GM19467 (cell line): ENCODE measurements at regions not wholly inside any gene's neighbourhood (a gene's known extent, or its start where the extent isn't known, plus 50 kb on each side); places are given as distances from the start of the nearest gene placed in this dataset.
"Not testable (repeated sequence)": the region's sequence is repeated elsewhere in the genome, so short reads cannot be mapped to it uniquely, and the experiment has no call there.

ENCODE experiments used
- ATAC-seq: cut with Tn5 transposase; IDR thresholded peaks from one replicate; pipeline ENCODE4 v1.9.1; 2021; ENCODE audit warnings: mild to moderate bottlenecking, moderate library complexity; ENCODE audit not compliant: unreplicated experiment

GRCh38 chr3:38966811-38967692 lies 84.7 kb downstream of the SCN11A start:
- no peak for ATAC-seq

- no peak for ATAC-seq
Measured at GRCh38 chr3:38964646-38965045, 87.1 kb downstream of the SCN11A start.

GRCh38 chr3:38964204-38964603 lies 87.5 kb downstream of the SCN11A start:
- ATAC-seq, result no peak

- no peak for ATAC-seq
Measured at GRCh38 chr3:38960953-38961622, 90.7 kb downstream of the SCN11A start.

- no peak for ATAC-seq
Measured at GRCh38 chr3:38960042-38960622, 91.6 kb downstream of the SCN11A start.

GRCh38 chr3:38958026-38958720 lies 93.6 kb downstream of the SCN11A start:
- ATAC-seq, result no peak

- no peak for ATAC-seq
Measured at GRCh38 chr3:38957296-38957695, 94.4 kb downstream of the SCN11A start.

- ATAC-seq, result no peak
Measured at GRCh38 chr3:38952721-38953120, 99.0 kb downstream of the SCN11A start.

- ATAC-seq, result not testable (repeated sequence)
Measured at GRCh38 chr3:38951167-38951566, 100.6 kb downstream of the SCN11A start.

GRCh38 chr3:38950581-38950980 lies 101.2 kb downstream of the SCN11A start:
- ATAC-seq, result no peak

- ATAC-seq, result no peak
Measured at GRCh38 chr3:38949994-38950393, 101.8 kb downstream of the SCN11A start.

GRCh38 chr3:38940394-38940793 lies 111.3 kb downstream of the SCN11A start:
- no peak for ATAC-seq

- no peak for ATAC-seq
Measured at GRCh38 chr3:38925351-38925750, 109.3 kb upstream of the SCN10A start.

GRCh38 chr3:38916706-38917105 lies 100.7 kb upstream of the SCN10A start:
- ATAC-seq, result no peak

GRCh38 chr3:38907426-38907825 lies 91.4 kb upstream of the SCN10A start:
- ATAC-seq, result no peak

GRCh38 chr3:38890426-38890825 lies 74.4 kb upstream of the SCN10A start:
- no peak for ATAC-seq

GRCh38 chr3:38878646-38879045 lies 62.6 kb upstream of the SCN10A start:
- ATAC-seq, result no peak
